SW480 (cell line): ENCODE measurements at regions not wholly inside any gene's neighbourhood (a gene's known extent, or its start where the extent isn't known, plus 50 kb on each side); places are given as distances from the start of the nearest gene placed in this dataset.

Experiments used
- DNase-seq: peaks from one replicate; pipeline ENCODE4 v3.0.0-alpha.2; 2016; ENCODE audit warnings: low spot score

GRCh38 chr2:155810411-155810810 lies 522.1 kb downstream of the NR4A2 start:
- no peak for DNase-seq

GRCh38 chr2:155802888-155803287 lies 529.6 kb downstream of the NR4A2 start:
- DNase-seq = no peak

- no peak for DNase-seq
Observed at GRCh38 chr2:155792666-155793065, 539.9 kb downstream of the NR4A2 start.

GRCh38 chr2:155770516-155770915 lies 562.0 kb downstream of the NR4A2 start:
- DNase-seq = no peak

GRCh38 chr2:155766342-155767115 lies 566.0 kb downstream of the NR4A2 start:
- no peak for DNase-seq

GRCh38 chr2:155755481-155755880 lies 577.0 kb downstream of the NR4A2 start:
- no peak for DNase-seq

- no peak for DNase-seq
Observed at GRCh38 chr2:155748131-155748530, 584.4 kb downstream of the NR4A2 start.

GRCh38 chr2:155747531-155747930 lies 585.0 kb downstream of the NR4A2 start:
- no peak for DNase-seq

- DNase-seq = no peak
Observed at GRCh38 chr2:155733091-155733853, 599.2 kb downstream of the NR4A2 start.

GRCh38 chr2:155730804-155731203 lies 601.7 kb downstream of the NR4A2 start:
- DNase-seq = no peak

GRCh38 chr2:155727187-155727895 lies 605.2 kb downstream of the NR4A2 start:
- DNase-seq = no peak

- DNase-seq = no peak
Observed at GRCh38 chr2:155722290-155722689, 610.2 kb downstream of the NR4A2 start.

- DNase-seq = no peak
Observed at GRCh38 chr2:155715705-155716104, 616.8 kb downstream of the NR4A2 start.

- no peak for DNase-seq
Observed at GRCh38 chr2:155714983-155715382, 617.5 kb downstream of the NR4A2 start.

- DNase-seq = peak; percentile 6
Observed at GRCh38 chr2:155708071-155708470, 624.5 kb downstream of the NR4A2 start.

- no peak for DNase-seq
Observed at GRCh38 chr2:155703917-155704316, 628.6 kb downstream of the NR4A2 start.

- no peak for DNase-seq
Observed at GRCh38 chr2:155703048-155703447, 629.5 kb downstream of the NR4A2 start.

GRCh38 chr2:155701721-155702120 lies 630.8 kb downstream of the NR4A2 start:
- no peak for DNase-seq

GRCh38 chr2:155696571-155696970 lies 636.0 kb downstream of the NR4A2 start:
- DNase-seq = no peak

- DNase-seq = no peak
Observed at GRCh38 chr2:155695505-155695904, 637.0 kb downstream of the NR4A2 start.

- no peak for DNase-seq
Observed at GRCh38 chr2:155692856-155693255, 639.7 kb downstream of the NR4A2 start.

- DNase-seq = no peak
Observed at GRCh38 chr2:155692106-155692505, 640.4 kb downstream of the NR4A2 start.

- DNase-seq = no peak
Observed at GRCh38 chr2:155690785-155691184, 641.7 kb downstream of the NR4A2 start.
